Stromal cell of bone marrow (primary cell): ENCODE measurements at regions not wholly inside any gene's neighbourhood (a gene's known extent, or its start where the extent isn't known, plus 50 kb on each side); places are given as distances from the start of the nearest gene placed in this dataset.

Experiments
- DNase-seq: peaks from one replicate; pipeline ENCODE4 v3.0.0-alpha.2; 2012; ENCODE audit warnings: low read depth

DNA sequence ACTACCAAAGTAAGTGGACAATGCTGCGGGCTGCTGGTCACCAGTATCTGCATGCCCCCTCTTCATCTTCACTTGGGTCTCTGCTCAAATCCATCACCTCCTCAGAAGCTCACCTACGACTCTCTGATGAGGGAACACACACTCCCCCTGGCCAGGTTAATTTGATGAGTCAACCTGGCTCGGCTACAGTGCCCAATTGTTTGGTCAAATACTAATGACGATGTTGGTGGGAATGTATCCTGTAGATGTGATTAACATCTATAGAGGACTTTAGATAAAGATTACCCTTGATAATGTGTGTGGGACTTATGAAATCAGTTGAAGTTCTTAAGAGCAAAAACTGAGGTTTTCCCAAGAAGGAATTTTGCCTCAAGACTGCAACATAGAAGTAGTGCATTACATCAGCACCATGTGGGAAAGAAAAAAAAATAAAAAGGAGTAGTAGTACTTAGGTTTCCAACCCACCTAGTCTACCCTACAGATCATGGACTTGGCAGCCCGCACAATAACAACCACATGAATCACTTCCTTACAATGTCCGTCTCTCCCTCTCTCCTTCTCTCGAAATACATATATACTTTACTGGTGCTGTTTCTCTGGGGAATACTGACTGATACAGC is 467.3 kb downstream of the DNAH5 start:
- peak; percentile 14 for DNase-seq

DNA sequence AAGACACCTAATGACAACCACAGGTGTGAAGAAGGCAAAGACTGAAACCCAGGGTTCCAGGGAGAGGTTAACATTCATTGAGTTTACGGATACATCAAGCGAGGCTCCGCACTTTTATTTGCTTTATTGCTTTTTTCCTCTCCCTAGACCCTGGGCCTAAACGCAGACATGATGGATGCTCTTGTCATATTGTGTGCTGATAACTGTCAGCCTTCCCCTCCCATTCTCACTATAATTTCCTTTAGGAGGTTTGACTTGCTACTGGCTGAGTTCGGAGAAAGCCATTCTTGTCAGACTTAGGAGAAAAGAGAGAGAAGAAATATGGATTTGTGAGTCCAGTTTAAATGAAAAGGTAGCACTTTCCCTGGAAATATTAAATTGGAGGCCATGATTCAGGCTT is 471.6 kb downstream of the DNAH5 start:
- DNase-seq: no peak

DNA sequence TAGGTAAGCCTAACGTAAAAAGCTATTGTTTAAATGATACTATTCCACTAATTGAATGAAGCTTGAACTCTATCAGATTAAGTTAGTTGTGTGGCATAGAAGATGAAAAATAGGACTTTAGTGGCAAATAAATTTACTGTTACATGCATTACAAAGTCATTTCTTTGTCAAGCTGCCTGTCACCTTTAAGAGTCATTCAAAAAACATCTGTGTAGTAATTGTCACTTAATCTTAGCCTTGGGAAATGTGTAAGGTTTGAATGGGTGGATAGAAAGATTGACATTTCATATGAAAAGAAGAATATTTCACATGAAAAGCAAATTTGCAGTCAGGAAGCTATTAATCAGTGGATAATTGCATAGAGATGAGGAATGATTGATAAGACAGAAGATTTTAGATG is 473.5 kb downstream of the DNAH5 start:
- DNase-seq: no peak

DNA sequence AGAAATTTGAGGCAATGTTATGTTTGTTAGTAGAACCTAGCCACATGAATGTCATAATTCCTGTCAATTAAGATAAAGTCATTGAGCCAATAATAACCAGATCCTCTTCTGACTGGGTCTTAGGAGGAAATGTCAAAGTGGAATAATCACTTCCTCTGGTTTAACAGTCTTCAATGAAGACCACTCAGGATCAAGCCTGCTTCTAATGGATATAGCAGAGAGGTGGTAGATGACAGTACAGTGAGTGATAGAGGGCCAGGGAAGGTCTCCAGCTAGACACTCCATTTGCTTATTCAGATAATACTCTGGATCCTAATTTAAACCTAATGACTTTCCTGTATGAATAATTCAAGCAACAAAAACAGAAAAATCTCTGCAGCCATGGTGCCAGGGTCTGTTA is 474.2 kb downstream of the DNAH5 start:
- DNase-seq: no peak

DNA sequence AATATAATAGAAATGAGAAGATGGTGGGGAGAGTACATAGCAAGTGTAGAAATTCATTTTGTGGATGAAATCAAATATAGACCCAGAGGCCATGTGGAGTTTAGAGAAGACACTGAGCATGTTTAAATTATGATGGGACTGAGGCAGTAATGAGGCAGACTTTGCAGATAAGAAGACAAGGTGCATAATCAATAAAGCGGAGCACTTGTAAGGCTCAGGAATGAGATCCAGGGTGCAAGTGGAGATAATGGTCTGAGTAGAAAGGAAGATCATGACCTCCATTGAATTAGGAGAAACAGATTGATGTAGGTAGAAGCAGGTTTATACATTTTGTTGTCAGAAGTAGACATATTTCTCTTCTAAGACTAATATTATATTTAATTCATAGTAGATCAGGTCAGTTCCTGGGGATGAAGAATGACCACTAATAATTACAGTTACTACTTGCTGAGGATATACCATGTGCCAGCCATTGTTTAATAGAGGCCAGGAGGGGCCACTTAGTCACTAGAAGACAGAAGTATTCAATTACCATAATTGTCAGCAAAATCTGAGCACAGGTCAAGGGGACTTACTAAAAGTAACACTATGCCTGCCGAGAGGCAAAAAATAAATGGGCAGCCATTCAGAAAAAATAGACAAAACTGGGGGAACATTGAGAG is 479.8 kb downstream of the DNAH5 start:
- DNase-seq: no peak

DNA sequence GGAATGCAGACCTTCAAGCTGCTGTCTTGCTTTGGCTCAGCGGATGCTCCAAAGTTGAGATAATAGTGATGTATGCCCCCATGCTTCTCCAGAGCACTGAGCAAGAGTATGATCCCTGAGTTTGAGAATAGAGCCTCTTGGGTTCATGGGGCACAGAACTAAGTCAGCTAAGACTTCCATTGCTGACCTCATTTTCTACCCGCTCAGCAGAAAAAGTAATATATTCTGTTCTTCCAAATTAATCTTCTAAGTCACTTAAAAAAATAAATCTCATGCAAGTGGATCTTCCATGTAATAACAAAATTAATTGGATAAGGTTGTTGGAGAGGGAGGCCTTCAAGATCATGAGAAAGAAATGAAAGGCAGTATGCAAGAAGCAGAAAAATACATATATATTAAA is 483.9 kb downstream of the DNAH5 start:
- DNase-seq: no peak

DNA sequence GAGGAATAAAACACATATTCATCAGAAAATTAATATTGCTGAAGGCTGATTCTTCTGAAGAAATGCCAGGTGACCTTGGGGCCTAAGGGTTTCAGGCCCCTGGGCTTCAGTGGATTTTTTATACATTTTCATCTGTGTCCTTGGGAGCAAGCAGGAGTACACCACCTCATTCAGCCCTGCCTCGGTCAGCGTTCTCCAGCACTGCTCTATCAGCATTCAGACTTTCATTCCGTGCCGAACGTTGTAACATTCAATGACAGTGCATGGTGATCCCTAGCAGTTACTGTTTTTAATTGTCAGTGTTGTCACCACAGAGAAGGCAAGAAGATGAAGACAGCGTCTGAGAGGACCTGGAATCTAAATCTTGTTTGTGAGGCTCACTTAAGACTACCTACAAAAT is 490.4 kb downstream of the DNAH5 start:
- DNase-seq: no peak

DNA sequence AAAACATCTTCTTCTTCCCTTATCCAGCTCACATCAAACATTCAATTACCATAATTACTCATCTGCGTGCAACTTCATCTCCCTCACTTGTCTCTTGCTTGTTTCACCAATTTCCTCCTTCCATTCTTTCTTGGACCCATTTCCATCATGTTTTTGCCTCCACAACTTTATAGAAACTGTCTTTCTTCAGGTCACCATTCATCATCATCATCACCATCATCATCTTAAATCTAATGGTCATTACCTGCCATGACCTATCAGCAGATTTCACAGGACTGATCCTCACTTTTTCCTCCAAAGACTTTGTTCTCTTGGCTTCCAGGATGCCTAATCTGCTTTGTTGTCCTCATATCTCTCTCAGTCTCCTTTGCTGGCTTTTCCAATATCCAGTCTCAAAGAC is 495.6 kb downstream of the DNAH5 start:
- no peak for DNase-seq

DNA sequence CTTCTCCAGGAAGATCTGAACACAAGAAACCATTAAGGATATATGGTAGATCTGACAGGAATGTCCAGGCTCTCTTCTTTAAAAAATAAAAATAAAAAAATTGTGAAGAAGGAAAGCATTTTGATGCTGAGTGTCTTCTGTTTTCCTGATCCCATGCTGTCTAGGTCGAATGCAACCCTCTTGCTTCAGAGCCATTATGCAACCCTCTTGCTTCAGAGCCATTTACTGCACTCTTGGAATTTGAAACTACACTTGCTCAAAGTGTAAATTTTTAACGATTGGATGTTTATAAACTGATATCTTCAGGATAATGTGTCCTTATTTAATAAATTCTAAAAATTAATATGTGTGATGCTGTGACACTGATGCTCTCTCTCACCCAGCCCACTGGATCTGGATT is 505.1 kb downstream of the DNAH5 start:
- no peak for DNase-seq

DNA sequence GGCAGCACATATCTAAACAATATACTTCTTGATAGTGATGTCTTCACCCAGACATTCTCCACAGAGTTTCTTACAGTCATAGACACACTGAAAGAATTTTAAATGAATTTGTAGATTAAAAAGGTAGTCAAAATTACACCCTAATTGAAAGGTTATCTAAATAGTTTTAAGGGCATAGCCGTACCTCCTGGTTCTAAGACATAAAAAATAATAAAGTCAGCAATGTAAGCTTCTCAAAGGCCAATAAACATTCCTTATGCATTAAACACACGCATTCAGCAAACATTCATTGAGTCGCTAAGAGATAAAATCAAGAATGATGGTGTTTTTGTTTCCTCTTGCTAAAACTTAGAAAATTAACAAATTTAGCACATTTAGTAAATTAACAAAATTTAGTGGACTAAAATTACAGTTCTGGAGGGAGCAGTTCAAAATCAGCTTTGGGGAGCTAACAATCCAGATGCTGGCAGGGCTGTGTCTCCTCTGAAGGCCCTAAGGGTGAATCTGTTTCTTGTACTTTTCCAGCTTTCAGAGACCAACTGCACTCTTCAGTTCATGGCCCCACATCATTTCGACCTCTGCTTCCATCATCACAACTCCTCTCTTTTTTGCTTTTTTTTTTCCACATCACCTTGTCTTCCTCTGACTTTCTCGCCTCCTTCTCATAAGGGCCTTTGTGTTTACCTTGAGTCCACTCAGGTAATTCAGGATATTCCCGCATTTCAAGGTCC is 516.5 kb downstream of the DNAH5 start:
- no peak for DNase-seq

DNA sequence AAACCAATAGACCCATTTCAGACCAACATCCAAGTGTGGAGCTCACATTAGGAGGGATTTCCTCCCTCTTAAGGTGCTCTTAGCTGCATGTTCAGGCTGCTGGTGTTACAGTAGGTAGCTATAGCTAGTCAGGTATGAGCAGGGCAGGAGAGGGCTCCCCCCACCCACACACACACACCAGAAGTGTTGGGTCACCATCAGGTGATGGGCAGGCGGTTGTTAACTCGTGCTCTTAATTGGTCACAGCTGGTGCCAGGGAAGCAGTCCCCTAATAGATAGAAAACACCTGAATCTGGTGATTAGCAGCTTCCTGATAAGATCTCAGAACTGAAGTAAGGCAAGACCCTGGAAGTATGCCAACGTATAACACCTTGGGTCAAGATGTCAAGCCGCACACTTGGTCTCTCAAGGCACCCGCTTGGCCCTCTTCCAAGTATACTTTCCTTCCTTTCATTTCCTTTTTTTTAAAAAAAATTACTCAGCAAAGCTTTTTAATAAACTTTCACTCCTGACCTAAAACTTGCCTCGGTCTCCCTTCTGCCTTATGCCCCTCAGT is 532.4 kb downstream of the DNAH5 start:
- no peak for DNase-seq

DNA sequence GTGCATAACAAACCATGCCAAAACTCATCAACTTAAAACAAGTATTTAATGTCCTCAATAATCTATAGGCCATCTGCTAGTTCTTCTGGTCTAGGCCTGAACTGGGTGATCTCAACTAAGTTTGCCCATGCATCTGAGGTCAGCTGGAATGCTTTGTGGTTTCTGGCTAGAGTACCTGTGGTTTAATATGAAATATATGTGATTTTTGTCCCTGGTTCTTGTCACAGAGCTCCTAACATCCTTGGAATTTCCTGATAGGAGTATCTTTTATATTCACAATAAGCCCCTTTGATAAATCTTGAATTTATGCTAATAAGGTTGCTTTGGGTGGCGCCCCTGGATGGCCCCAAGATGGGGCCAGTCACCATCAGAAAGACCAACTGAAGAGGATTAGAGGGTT is 535.9 kb downstream of the DNAH5 start:
- no peak for DNase-seq

DNA sequence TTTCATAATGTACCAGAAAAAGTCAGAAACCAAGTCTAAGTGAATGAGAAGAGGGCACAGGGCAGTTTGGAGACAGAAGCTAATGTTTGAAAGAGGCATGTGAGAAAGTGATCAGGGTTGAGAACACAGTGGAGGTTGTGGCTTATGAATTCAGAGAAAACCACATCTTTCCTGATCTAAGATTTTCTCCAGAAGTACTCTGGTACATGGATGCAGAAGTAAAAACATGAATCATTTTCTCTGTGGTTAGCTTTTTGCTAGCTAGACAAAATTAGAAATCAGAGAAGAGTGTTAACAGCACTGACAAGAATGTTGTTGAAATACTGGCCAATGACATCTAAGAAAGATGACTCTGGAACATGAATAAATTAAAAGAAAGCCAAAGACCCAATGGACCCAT is 541.1 kb downstream of the DNAH5 start:
- DNase-seq: no peak

DNA sequence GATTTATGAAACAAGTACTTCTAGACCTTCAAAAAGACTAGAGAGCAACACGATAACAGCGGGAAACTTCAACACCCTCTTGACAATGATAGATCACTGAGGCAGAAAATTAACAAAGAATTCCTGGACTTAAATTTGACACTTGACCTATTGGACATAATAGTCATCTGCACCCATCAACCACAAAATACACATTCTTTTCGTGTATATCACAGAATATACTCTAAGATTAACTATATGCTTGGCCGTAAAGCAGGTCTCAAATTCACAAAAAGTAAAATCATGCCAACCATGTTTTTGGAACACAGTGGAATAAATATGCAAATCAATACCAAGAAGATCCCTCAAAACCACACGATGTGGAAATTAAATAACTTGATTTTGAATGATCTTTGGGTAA is 559.4 kb downstream of the DNAH5 start:
- no peak for DNase-seq

DNA sequence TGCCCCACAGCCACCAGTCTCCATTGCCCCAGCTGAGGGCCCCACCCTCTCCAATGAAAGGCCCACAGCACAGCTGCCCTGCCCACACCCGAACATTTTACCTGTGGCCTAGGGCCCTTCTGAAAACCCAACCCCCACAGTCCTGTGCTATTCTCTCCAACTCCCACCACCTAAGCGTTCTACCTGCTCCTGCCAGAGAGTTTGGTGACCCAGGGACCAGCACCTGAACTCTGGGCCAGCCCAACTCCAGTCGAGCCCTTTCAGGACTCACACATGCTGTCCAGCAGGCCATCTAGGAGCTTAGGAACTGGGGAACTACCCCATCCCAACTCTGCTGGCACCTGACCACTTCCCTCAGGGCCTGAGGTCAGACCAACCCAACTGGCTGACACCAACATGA is 562.3 kb downstream of the DNAH5 start:
- DNase-seq: no peak

DNA sequence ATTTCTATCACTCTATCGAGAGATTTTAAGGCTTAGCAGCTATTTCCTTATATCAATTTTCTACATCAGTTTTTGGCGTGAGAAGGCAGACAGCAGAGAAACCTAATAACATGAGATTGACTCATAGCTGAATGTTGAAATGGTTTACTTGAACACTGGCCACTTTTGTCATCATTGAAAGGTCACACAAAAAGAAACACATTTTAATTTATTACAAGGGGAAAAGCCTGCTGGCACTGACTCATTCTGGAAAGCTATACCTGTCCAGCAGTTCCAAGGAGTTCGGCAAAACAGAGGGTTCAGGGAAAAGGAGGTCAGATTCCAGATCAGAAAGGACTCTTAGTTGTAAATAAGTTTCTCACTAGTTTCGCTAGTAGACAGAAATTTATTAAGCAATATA is 566.4 kb downstream of the DNAH5 start:
- DNase-seq: peak; percentile 36

DNA sequence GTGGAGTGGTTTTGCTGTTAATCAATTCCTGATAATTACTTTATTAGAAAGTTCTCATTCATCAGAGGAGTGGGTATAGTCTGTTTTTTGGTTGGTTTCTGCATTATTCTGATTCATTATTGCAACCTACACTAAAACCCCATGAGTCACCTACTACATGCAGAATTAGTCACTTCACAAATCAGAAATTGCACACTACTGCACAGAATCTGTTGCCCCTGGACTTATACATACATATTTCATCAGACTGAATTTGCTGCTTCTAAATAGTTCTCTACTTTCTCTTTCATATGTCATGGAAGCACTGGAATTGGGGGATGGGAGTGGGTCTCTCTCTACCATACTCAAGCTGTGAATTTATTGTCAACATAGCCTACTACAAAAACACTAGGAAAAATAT is 585.1 kb downstream of the DNAH5 start:
- DNase-seq: peak; percentile 60

DNA sequence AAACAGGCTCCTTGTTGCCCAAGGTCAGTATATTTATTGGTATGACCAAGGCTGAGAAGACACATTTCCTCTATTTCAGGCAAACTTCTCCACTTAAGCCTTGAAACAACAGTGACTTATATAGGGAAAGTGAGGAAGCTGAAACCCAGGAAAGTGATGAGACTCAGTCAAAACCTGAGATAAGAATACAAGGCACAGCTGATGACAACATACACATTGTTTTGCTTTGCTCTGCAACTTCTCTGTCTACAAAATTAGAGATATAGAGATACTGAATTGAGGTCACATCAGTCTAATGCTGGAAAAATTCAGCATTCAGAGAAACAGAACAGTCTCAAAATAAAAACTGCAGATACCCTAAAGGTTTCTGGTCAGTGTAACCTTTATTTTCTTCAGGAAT is 586.1 kb downstream of the DNAH5 start:
- DNase-seq: no peak

DNA sequence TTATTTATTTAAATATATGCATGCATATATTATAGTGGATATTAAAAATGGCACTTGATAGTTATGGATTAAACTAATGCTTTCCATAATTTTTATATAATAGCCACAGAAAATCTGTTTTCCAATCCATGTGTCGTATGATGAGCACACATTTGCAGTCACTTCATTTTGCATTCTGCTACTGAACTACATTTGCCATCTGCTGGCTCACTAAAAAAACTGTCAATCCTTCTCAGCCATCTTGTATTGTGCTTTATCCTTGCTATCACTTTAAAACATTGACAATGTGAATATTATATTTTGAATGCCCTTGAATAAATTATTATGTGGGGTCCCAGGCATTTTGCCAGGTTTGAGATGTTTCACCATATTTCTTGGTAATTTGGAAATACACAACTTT is 586.6 kb downstream of the DNAH5 start:
- no peak for DNase-seq

DNA sequence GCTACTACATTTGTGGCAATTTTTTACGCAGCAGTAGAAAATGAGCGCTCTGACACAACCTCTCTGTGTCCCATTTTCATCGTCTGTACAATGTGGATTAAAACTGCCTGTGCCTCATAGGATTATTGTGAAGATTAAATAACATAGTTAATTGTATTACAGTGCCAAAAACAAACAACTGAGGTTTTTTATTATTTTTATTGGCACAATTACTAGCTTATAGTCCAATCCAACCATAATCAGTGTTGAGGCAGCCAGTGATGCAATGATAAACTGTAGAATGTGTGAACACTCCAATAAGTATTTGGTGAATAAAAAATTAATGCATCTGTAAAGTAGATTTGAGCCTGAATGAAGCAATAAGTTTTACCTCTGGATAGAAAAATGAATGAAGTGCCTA is 588.3 kb downstream of the DNAH5 start:
- no peak for DNase-seq

DNA sequence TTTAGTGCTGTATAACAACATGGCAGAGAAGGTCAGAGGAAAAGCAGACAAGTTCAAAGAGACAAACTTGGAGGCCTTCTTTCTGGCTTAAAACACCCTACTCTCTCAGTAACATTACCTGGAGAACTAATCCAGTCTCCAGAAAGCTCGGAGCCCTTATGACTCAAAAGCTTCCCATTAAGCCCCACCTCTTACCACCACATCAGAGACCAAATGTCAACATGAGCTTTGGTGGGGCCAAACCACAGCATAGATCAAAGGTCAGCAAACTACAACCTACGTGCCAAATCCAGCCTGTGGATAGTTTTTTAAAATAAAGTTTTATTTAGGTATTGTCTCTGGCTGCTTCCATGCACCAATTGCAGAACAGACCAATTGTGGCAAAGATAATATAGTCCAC is 589.9 kb downstream of the DNAH5 start:
- DNase-seq: peak; percentile 31

DNA sequence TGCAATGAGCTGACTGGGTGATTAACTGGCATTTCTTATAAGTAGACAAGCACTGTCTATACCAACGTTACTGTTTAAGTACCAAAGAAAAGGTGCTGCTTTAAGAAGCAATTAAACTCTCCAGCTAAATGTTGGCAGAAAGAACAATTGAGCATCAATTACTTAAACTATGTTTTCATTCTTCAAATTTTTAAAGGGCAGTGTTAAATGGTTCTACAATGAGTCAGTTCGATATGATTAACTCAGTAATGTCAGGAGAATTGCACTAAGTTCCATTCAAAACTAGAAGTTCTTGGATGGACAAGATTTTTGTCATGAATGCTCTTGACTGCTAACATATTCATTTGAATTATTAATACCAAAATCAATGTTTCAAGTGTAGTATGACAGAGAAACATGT is 593.7 kb downstream of the DNAH5 start:
- no peak for DNase-seq

DNA sequence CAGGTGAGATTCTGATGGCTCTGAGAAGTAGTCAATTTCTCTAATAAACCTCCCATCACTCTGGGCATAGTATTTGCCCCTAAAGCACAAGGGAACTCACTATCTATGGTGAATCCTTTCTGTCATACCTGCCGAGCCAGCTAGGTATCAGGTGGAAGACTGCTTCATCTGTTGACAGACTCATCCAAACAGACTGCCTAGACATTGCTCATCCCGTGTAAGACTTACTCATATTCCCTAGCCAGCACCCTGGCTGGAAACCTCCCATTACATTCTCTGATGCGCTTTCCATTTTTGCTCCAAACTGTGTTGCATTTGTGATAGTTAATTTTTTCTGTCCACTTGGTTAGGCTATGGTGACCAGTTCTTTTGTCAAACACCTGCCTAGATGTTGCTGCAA is 595.9 kb downstream of the DNAH5 start:
- DNase-seq: no peak
